EH (cell line): ENCODE measurements at regions not wholly inside any gene's neighbourhood (a gene's known extent, or its start where the extent isn't known, plus 50 kb on each side); places are given as distances from the start of the nearest gene placed in this dataset.
"Not testable (repeated sequence)": the region's sequence is repeated elsewhere in the genome, so short reads cannot be mapped to it uniquely, and the experiment has no call there.

Experiments used
- DNase-seq: peaks from one replicate; pipeline ENCODE4 v3.0.0-alpha.2; 2015; ENCODE audit warnings: low read depth

DNA sequence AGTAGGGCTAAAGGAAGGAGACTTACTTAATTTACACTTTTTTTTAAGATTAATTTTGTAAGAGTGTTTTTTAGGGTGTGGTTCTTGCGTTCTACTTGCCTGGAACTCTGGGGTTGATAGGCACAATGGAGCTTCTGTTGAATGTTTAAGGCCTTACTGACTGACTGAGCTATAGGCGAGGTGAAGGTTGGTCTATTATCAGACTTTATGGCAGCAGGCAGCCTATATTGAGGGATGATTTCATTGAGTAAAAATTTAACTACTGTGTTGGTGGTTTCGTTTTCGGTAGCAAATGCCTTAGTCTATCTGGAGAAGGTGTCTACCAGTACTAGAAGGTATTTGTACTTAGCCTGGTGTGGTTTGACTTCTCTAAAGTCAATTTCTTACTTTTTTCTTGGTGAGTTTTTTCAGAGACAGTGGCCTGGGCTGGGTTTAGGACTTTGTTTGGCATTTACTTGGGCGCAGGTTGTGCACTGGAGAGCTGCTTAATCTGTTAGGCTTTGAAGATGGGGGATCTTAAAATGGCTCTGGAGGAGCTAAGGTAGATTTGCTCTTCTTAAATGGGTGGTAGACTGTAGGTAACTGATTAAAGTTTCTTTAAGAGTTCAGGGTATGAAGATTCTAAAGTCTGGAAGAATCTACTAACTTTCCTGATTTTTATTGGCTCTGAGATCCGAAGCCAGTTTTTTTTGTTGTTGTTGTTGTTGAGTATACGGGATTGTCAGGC lies 164.5 kb upstream of the CCZ1B start:
- DNase-seq, result not testable (repeated sequence)

GRCh38 chr7:6991169-6991611 lies 165.1 kb upstream of the CCZ1B start:
- DNase-seq, result not testable (repeated sequence)

GRCh38 chr7:6991686-6992085 lies 165.6 kb upstream of the CCZ1B start:
- DNase-seq, result not testable (repeated sequence)

- DNase-seq, result not testable (repeated sequence)
Observed at GRCh38 chr7:6992133-6992532, 166.1 kb upstream of the CCZ1B start.

DNA sequence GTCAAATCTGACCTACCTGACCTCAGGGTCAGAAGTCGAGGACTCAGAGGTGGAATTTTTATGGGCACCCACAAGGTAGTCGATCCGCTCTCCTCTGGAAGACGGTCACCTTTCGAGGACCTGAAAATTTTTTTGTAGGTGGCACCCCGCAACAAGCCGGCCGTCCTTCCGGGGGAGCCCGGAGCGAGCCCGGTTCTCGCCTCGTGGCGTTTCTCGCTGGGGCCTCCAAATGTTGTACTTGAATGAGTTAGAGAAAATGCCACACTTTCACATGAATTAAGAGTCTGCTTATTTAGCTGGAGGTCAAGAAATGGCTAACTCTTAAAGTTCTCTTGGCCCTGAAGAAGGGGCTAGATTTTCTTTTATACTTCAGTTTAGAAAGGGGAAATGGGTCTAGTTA lies 169.0 kb upstream of the CCZ1B start:
- DNase-seq, result not testable (repeated sequence)

GRCh38 chr7:6995493-6996289 lies 169.6 kb upstream of the CCZ1B start:
- not testable (repeated sequence) for DNase-seq

GRCh38 chr7:6999067-6999666 lies 173.1 kb upstream of the CCZ1B start:
- DNase-seq, result not testable (repeated sequence)

GRCh38 chr7:7002418-7003062 lies 176.5 kb upstream of the CCZ1B start:
- no peak for DNase-seq

- DNase-seq, result no peak
Observed at GRCh38 chr7:7005303-7005702, 177.0 kb upstream of the C1GALT1 start.

DNA sequence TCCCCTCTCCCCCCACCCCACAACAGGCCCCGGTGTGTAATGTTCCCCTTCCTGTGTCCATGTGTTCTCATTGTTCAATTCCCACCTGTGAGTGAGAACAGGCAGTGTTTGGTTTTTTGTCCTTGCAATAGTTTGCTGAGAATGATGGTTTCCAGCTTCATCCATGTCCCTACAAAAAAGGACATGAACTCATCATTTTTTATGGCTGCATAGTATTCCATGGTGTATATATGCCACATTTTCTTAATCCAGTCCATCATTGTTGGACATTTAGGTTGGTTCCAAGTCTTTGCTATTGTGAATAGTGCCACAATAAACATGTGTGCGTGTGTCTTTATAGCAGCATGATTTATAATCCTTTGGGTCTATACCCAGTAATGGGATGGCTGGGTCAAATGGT lies 176.4 kb upstream of the C1GALT1 start:
- not testable (repeated sequence) for DNase-seq

- not testable (repeated sequence) for DNase-seq
Observed at GRCh38 chr7:7011241-7011640, 171.1 kb upstream of the C1GALT1 start.

- DNase-seq, result not testable (repeated sequence)
Observed at GRCh38 chr7:7011751-7012150, 170.6 kb upstream of the C1GALT1 start.

DNA sequence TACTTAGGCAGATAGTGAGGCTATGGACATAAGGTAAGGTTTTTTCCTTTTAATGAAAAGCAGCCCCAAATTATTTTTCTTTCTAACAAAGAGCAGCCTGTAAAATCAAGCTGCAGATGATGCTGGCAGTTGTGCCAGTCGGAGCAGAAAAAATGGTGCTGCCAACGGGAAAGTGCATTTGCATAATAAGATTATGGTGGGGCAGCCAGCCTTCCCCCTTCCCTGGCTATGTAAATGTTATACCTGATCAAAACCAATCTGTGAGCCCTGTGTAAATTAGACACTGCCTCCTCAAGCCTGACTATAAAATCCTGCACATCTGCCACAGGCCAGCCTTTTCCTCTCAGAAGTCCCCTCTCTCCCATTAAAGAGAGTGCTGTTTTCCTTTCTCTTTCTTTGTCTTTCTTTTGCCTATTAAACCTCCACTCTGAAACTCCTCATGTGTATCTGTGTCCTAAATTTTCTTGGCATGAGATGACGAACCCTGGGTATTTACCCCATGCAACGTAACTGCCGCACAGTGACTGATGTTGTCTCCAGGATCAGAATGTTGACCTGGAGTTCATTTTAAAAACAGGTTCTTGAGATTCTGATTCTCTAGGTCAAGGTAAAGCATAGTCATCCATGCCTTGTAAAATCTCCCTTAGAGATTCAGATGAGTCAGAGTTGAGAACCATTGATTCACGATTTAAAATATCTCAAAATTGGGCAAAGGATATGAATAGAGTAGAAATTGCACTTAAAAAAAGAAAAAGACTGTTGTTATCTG lies 167.3 kb upstream of the C1GALT1 start:
- DNase-seq, result no peak

- DNase-seq, result peak; percentile 16
Observed at GRCh38 chr7:7017707-7018280, 164.6 kb upstream of the C1GALT1 start.

DNA sequence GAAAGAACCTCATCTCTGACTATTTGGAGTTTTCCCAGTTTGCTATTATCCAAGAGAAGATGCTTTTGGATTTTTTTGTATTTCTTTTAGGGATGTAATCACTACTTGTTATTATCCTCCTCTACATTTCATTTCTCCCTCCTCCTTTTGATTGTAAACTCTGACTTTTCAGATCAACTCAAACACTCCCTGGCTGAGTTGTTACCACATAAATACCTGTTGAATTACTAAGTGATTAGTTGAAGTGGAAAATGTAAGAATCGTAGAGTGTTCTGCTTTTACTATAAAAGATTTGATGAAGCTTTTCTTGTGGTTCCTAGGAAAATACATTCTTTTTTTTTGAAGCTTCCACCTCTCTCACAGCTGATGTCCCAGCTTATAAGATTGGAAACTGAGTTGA lies 164.1 kb upstream of the C1GALT1 start:
- DNase-seq, result no peak

DNA sequence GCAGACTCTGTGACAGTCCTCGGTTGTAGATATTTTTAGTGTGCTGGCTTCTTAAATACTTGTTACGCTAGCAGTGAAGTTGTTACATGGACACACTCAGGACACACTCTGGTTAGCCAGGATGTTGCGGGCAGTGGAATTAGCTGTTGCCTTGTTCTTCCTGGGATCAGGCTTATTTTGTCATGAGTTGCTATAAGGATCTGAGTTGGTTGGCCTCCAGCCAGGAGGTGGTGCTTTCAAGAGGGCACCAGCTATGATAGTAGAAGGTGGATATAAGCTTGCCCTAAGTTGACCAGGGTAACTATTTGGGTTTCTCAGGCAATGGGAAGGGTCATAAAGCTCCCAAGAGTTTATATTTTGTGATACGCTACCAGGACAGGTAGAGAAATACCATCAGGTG lies 150.1 kb upstream of the C1GALT1 start:
- no peak for DNase-seq

- DNase-seq, result no peak
Observed at GRCh38 chr7:7035851-7036250, 146.5 kb upstream of the C1GALT1 start.

DNA sequence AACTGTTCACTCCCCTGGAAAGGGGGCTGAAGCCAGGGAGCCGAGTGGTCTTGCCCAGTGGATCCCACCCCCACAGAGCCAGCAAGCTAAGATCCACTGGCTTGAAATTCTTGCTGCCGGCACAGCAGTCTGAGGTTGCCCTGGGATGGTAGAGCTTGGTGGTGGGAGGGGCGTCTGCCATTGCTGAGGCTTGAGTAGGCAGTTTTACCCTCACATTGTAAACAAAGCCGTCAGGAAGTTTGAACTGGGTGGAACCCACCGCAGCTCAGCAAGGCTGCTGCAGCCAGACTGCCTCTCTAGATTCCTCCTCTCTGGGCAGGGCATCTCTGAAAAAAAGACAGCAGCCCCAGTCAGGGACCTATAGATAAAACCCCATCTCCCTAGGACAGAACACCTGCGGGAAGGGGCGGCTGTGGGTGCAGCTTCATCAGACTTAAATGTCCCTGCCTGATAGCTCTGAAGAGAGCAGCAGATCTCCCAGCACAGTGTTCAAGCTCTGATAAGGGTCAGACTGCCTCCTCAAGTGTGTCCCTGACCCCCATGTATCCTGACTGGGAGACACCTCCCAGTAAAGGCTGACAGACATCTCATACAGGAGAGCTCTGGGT lies 140.0 kb upstream of the C1GALT1 start:
- DNase-seq, result not testable (repeated sequence)

DNA sequence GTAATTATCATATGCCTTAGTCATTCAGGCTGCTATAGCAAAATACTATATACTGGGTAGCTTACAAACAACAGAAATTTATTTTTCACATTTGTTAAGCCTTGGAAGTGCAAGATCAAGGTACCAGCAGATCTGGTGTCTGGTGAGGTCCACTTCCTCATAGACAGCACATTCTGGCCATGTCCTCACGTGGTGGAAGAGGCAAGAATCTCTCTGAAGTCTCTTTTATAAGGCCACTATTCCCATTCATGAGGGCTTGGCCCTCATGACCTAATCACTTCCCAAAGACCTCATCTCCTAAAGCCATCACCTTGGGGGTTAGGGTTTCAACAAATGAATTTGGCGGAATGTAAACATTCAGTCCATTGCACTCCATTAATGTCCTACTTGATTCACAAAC lies 137.5 kb upstream of the C1GALT1 start:
- no peak for DNase-seq

GRCh38 chr7:7048213-7048612 lies 134.1 kb upstream of the C1GALT1 start:
- no peak for DNase-seq
